ENCODE measurements at regions not wholly inside any gene's neighbourhood (a gene's known extent, or its start where the extent isn't known, plus 50 kb on each side); places are given as distances from the start of the nearest gene placed in this dataset.
"Not testable (repeated sequence)": the region's sequence is repeated elsewhere in the genome, so short reads cannot be mapped to it uniquely, and the experiment has no call there.

DNA sequence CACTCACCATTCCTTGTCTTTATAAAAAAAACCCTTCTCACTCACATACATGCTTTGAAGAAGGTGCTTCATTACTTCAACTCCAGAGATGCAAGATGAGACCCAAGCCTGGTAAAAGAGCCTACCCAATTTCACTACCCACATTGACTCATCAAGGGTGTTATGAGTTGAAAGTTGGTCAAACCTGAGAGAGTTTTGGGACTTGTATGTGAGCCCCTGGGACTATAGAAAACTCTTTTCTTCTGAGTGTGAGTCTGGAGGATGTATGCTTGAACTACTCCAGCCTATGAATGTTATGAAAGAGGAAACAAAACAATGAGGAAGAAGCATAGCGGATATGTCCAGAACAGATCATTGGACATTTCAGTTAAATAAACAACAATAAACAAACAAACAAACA, 106.5 kb upstream of the SATB1 start:
- intact Hi-C loops (cut with DNase I) = no loop called here
- DNase-seq (ENCODE audit: low spot score) = no peak

GRCh38 chr3:18529631-18530030, 104.5 kb upstream of the SATB1 start:
- intact Hi-C loops (cut with DNase I) = no loop called here
- no peak for DNase-seq (ENCODE audit: low spot score)

DNA sequence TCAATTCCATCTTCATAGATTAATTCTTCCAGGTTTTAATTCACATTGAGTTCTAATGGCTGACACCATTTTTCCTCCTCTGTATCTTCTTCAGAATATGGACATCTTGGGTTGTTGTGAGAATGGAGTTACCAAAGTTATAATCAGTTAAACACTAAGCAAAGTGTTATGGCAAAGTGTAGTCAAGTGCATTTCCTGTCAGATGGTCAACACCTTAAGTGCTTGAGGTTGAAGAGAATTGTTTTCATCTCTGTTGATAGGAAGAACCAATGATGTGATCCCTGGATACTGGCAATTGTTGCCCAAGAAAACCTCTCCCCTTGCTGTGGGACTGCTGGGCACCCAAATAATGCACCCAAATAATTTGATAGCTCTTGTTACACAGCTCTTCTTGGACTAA, 102.6 kb upstream of the SATB1 start:
- intact Hi-C loops (cut with DNase I) = no loop called here
- DNase-seq (ENCODE audit: low spot score) = no peak

GRCh38 chr3:18526667-18527066, 101.5 kb upstream of the SATB1 start:
- intact Hi-C loops (cut with DNase I) = no loop called here
- no peak for DNase-seq (ENCODE audit: low spot score)

DNA sequence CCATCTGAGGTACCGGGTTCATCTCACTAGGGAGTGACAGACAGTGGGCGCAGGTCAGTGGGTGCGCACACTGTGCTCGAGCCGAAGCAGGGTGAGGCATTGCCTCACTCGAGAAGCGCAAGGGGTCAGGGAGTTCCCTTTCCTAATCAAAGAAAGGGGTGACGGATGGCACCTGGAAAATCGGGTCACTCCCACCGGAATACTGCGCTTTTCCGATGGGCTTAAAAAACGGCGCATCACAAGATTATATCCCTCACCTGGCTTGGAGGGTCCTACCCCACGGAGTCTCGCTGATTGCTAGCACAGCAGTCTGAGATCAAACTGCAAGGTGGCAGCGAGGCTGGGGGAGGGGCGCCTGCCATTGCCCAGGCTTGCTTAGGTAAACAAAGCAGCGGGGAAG, 91.0 kb upstream of the SATB1 start:
- DNase-seq (ENCODE audit: low spot score); intact Hi-C loops (cut with DNase I): not testable (repeated sequence)

GRCh38 chr3:18513091-18513490, 88.0 kb upstream of the SATB1 start:
- no peak for DNase-seq (ENCODE audit: low spot score)
- intact Hi-C loops (cut with DNase I) = no loop called here

DNA sequence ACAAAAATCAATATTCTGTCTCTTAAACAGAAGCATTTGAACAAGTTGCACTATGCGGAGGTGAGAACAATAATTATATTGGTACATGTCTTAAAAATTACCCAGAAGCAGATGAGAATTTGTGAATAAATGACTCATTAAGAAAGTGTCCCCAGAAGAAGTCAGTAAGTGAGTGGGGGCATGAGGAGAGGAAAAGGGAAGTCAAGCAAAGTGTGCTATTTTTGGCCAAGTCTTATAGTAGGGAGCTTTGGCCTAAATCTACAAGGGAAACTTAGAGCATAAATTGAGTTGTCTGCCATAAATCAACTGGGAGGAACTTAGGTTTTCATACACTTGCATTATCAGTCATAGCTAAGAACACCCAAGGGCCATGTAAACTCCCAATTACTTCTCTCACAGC, 86.9 kb upstream of the SATB1 start:
- DNase-seq (ENCODE audit: low spot score) = no peak
- intact Hi-C loops (cut with DNase I) = no loop called here

DNA sequence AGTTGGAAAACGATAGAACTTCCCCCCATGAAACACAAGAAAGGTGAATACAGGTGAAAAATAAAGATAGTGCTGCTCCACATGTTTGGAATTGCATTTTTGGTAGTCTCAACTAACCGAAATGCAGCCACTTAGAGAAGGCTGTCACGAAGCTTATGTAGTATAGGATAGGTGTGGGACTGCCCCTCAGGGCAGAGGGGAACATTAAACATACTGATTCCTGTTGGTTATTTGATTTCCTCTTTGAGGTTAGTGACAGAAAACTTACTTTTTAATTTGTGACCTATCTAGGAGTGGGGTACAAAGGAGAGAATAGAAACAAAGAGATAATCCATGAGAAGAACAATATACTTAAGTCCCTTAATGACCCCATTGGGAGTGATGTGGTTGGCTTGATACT, 85.8 kb upstream of the SATB1 start:
- DNase-seq (ENCODE audit: low spot score) = no peak
- intact Hi-C loops (cut with DNase I) = no loop called here

DNA sequence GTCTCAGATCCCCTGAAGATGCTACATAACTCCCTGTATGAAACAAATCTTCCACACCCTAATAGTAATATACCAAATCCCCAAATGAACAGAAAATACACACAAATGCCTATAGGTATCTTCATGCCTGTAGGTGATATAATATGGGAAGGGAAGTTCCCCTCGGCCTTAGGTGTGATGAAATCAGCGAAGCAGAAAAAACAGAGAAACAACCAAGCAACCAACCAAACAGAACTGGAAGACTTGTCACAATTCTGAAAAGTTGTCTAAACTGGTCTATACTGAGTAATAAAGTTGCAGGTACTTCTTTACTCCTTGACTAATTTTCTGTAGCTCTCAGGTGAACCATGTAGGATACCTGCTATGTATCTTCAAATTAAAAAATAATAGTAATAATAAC, 82.2 kb upstream of the SATB1 start:
- no peak for DNase-seq (ENCODE audit: low spot score)
- intact Hi-C loops (cut with DNase I) = no loop called here

DNA sequence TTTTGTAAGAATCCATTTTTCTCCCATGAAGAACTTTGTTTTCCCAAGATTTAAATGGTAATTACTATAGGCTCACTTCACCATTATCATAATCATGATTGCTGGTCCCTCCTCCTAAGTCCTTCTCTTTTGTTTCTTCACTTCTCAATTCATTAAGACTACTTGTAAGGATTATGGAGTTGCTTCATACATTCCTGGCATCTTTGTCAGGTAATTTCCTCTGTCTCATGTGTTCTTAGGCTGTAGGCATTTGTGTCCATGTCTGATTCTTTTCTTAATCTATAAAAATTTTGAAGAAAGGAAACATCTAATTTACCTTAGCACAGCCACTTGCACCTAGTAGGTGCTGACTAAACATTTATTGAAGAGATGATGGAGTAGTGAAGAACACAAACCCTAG, 79.9 kb upstream of the SATB1 start:
- intact Hi-C loops (cut with DNase I) = no loop called here
- no peak for DNase-seq (ENCODE audit: low spot score)

DNA sequence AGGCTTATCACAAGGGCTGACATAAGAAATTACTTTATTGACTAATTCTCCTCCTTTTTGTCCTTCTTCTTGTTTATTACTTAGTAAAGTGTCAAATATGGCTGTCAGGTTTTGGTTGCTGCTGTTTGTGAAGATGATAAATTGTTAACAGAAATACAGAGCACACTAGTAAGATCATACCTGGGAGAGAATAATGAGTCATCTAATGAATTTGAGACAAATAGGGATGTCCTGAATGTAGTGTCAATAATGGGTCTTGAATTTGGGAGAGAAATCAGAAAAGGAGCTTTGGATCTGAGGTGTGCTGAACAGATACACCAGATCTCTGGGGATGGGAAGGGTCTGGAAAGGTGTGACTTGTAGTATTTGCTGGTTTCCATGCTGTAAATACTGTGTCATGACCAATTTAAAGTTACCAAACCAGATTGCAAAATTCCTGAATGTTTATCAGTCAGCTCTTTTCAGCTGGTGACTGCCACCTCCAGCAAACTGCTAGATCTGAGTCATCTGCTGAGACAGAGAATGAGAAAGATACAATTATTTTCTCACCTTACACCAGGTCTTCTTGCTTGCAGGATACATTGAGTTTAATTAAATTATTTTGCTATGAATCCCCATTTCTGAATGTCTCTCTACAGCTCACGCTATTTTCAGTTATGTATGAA, 76.7 kb upstream of the SATB1 start:
- intact Hi-C loops (cut with DNase I) = no loop called here
- DNase-seq (ENCODE audit: low spot score) = no peak

GRCh38 chr3:18500322-18500721, 75.2 kb upstream of the SATB1 start:
- no peak for DNase-seq (ENCODE audit: low spot score)
- intact Hi-C loops (cut with DNase I) = no loop called here

DNA sequence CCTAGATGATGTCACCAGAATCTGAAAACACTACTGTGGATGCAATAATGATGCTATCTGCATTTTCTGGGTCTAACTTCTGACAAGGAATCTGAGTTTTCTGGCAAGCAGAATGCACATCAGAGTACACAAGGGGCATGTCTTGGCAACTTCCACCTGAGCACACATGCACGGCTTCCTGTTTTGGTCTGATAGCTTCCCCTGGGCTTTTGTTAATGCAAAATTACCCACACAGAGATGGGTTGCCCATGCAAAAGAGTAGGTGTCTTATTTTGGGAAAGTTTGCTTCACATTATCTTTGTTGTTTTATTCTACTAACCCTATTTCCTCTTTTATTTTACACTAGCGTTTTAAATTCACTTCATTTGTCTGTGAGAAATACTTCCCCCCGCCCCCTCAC, 74.2 kb upstream of the SATB1 start:
- intact Hi-C loops (cut with DNase I) = no loop called here
- no peak for DNase-seq (ENCODE audit: low spot score)

- no peak for DNase-seq (ENCODE audit: low spot score)
- intact Hi-C loops (cut with DNase I) = no loop called here
Observed at GRCh38 chr3:18494251-18494650, 69.1 kb upstream of the SATB1 start.

- intact Hi-C loops (cut with DNase I) = no loop called here
- DNase-seq (ENCODE audit: low spot score) = no peak
Observed at GRCh38 chr3:18489939-18490338, 64.8 kb upstream of the SATB1 start.

DNA sequence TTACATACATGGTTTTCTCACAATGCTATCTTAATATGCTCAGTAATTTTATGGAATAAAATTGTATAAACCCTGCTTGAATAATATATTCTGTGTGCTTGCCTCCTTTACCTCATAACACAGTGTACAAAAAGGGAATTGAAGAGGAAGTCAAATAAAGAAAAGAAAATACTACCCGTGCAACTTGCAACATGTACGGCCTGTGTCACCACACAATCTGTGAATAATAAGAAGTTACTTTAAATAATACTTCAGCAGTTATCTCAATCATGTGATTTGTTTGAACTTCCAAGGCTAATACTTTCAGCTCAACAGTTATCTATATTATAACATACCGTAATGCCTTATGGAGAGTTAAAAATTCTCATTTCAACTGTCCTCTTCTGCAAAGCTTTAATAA, 58.1 kb upstream of the SATB1 start:
- no peak for DNase-seq (ENCODE audit: low spot score)
- intact Hi-C loops (cut with DNase I) = no loop called here

GRCh38 chr3:18481946-18482548, 56.9 kb upstream of the SATB1 start:
- no peak for DNase-seq (ENCODE audit: low spot score)
- intact Hi-C loops (cut with DNase I) = no loop called here

DNA sequence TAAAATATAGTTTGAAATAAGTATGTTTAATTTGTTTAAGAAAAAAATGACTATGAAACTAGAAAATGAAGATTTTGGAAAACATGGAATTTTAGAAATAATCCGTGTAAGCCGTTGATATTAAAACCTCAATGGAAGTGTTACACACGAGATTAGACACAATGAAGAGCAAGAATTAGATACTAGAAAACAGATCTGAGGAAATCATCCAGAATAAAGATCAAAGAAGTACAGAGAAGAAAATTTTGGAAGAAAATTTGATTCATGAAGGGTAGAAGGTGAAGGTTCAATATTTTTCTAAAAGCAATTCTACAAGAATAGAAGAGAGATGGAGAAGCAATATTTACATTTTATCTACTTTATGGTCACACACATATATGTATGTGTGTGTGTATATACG, 52.5 kb upstream of the SATB1 start:
- intact Hi-C loops (cut with DNase I) = no loop called here
- DNase-seq (ENCODE audit: low spot score) = no peak
